ENCODE measurements at regions not wholly inside any gene's neighbourhood (a gene's known extent, or its start where the extent isn't known, plus 50 kb on each side); places are given as distances from the start of the nearest gene placed in this dataset.

DNA sequence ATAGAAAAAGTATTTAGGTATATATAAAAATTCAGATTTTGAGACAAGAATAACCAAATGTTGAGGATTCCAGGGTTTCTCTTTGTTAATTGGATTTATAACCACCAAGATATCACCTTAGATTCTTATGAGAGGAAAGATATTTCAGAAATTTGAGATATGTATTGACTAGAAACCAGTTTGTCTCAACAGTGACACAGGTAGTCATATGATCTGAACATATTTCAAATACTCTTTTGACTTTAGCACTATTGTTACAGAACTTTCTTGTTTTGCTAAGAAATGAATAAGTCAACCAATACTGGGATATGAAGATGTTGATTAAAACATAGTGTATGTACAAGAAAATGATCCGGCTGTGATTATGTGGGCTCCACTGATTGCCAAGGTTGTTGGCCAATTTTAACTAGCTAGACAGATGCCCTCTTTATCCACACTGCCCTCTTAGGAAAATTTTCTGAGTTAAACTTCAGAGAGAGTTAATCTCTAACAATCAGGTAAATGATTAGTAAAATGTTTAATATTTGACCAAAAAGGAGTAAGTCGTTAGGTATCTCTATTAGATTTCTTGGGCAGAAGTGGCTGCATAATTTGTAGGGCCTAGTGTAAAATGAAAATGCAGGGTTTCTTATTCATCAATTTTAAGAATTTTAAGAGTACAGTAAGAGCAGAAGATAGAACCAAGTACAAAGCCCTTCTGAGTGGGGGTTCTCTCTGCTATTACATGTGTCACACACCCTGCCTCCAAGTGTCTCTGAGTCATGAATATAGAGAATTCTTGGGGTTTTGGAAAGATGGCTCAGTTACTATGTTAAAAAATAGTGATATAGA is 376.0 kb downstream of the TFEC start (continued):
- TF ChIP-seq, protein P1, sequence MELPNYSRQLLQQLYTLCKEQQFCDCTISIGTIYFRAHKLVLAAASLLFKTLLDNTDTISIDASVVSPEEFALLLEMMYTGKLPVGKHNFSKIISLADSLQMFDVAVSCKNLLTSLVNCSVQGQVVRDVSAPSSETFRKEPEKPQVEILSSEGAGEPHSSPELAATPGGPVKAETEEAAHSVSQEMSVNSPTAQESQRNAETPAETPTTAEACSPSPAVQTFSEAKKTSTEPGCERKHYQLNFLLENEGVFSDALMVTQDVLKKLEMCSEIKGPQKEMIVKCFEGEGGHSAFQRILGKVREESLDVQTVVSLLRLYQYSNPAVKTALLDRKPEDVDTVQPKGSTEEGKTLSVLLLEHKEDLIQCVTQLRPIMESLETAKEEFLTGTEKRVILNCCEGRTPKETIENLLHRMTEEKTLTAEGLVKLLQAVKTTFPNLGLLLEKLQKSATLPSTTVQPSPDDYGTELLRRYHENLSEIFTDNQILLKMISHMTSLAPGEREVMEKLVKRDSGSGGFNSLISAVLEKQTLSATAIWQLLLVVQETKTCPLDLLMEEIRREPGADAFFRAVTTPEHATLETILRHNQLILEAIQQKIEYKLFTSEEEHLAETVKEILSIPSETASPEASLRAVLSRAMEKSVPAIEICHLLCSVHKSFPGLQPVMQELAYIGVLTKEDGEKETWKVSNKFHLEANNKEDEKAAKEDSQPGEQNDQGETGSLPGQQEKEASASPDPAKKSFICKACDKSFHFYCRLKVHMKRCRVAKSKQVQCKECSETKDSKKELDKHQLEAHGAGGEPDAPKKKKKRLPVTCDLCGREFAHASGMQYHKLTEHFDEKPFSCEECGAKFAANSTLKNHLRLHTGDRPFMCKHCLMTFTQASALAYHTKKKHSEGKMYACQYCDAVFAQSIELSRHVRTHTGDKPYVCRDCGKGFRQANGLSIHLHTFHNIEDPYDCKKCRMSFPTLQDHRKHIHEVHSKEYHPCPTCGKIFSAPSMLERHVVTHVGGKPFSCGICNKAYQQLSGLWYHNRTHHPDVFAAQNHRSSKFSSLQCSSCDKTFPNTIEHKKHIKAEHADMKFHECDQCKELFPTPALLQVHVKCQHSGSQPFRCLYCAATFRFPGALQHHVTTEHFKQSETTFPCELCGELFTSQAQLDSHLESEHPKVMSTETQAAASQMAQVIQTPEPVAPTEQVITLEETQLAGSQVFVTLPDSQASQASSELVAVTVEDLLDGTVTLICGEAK (IDR thresholded peaks at IDR 0.05; ENCODE audit: borderline replicate concordance) = no peak
- no peak for TF ChIP-seq KDM1A (IDR thresholded peaks at IDR 0.05; ENCODE audit: borderline replicate concordance)
- TF ChIP-seq CUX1 (IDR thresholded peaks at IDR 0.05; ENCODE audit: insufficient replicate concordance, low read depth, low read length) = no peak
- no peak for TF ChIP-seq RB1 (IDR thresholded peaks at IDR 0.05; ENCODE audit: borderline replicate concordance)
- TF ChIP-seq, protein P2, sequence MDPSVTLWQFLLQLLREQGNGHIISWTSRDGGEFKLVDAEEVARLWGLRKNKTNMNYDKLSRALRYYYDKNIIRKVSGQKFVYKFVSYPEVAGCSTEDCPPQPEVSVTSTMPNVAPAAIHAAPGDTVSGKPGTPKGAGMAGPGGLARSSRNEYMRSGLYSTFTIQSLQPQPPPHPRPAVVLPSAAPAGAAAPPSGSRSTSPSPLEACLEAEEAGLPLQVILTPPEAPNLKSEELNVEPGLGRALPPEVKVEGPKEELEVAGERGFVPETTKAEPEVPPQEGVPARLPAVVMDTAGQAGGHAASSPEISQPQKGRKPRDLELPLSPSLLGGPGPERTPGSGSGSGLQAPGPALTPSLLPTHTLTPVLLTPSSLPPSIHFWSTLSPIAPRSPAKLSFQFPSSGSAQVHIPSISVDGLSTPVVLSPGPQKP (IDR thresholded peaks at IDR 0.05; ENCODE audit: low read depth, low read length) = no peak
- TF ChIP-seq MAX (IDR thresholded peaks at IDR 0.05; ENCODE audit: low read depth, low read length) = no peak
- TF ChIP-seq TCF7 (IDR thresholded peaks at IDR 0.05; ENCODE audit: borderline replicate concordance) = no peak
- TF ChIP-seq EED (IDR thresholded peaks at IDR 0.05; ENCODE audit: low read depth) = no peak
- TF ChIP-seq SUZ12 (IDR thresholded peaks at IDR 0.05; ENCODE audit: unreplicated experiment) = no peak
- no peak for TF ChIP-seq LARP7 (IDR thresholded peaks at IDR 0.05)
- TF ChIP-seq, protein P3, sequence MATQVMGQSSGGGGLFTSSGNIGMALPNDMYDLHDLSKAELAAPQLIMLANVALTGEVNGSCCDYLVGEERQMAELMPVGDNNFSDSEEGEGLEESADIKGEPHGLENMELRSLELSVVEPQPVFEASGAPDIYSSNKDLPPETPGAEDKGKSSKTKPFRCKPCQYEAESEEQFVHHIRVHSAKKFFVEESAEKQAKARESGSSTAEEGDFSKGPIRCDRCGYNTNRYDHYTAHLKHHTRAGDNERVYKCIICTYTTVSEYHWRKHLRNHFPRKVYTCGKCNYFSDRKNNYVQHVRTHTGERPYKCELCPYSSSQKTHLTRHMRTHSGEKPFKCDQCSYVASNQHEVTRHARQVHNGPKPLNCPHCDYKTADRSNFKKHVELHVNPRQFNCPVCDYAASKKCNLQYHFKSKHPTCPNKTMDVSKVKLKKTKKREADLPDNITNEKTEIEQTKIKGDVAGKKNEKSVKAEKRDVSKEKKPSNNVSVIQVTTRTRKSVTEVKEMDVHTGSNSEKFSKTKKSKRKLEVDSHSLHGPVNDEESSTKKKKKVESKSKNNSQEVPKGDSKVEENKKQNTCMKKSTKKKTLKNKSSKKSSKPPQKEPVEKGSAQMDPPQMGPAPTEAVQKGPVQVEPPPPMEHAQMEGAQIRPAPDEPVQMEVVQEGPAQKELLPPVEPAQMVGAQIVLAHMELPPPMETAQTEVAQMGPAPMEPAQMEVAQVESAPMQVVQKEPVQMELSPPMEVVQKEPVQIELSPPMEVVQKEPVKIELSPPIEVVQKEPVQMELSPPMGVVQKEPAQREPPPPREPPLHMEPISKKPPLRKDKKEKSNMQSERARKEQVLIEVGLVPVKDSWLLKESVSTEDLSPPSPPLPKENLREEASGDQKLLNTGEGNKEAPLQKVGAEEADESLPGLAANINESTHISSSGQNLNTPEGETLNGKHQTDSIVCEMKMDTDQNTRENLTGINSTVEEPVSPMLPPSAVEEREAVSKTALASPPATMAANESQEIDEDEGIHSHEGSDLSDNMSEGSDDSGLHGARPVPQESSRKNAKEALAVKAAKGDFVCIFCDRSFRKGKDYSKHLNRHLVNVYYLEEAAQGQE (IDR thresholded peaks at IDR 0.05; ENCODE audit: low read depth, low read length) = no peak
